HEK293 (cell line): ENCODE measurements at regions not wholly inside any gene's neighbourhood (a gene's known extent, or its start where the extent isn't known, plus 50 kb on each side); places are given as distances from the start of the nearest gene placed in this dataset.

Experiments
- BCL11B ChIP-seq: fragments of 450-650 bp; formaldehyde crosslinking; IDR thresholded peaks from 2 replicates; pipeline ENCODE4 v1.5.1; 2016; ENCODE audit warnings: low read depth, missing biosample characterization, missing genetic modification characterization
- GFI1B ChIP-seq: fragments of 450-650 bp; formaldehyde crosslinking; IDR thresholded peaks from 2 replicates; pipeline ENCODE4 v1.5.1; 2016; ENCODE audit warnings: missing biosample characterization, missing genetic modification characterization
- GLI2 ChIP-seq: fragments of 450-650 bp; formaldehyde crosslinking; IDR thresholded peaks from 2 replicates; pipeline ENCODE4; 2017; ENCODE audit warnings: missing biosample characterization, missing genetic modification characterization, low read depth, borderline replicate concordance
- INSM2 ChIP-seq: fragments of 450-650 bp; formaldehyde crosslinking; IDR thresholded peaks from 2 replicates; pipeline ENCODE4 v1.5.1; 2016; ENCODE audit warnings: missing biosample characterization, missing genetic modification characterization
- KLF1 ChIP-seq: fragments of 450-650 bp; formaldehyde crosslinking; IDR thresholded peaks from 2 replicates; pipeline ENCODE4 v1.5.1; 2016; ENCODE audit warnings: missing biosample characterization, missing genetic modification characterization
- KLF10 ChIP-seq: fragments of 450-650 bp; IDR thresholded peaks from 2 replicates; pipeline ENCODE4 v1.5.1; 2018; ENCODE audit warnings: missing biosample characterization, mild to moderate bottlenecking, missing genetic modification characterization
- OSR2 ChIP-seq: fragments of 450-650 bp; formaldehyde crosslinking; IDR thresholded peaks from 2 replicates; pipeline ENCODE4 v1.5.1; 2016; ENCODE audit warnings: missing biosample characterization, missing genetic modification characterization
- PRDM10 ChIP-seq: fragments of 450-650 bp; formaldehyde crosslinking; IDR thresholded peaks from 2 replicates; pipeline ENCODE4 v1.5.1; 2016; ENCODE audit warnings: missing biosample characterization, missing genetic modification characterization
- ZBTB11 ChIP-seq: fragments of 450-650 bp; formaldehyde crosslinking; conservative IDR thresholded peaks from 2 replicates; pipeline ENCODE4 v1.5.1; 2016; ENCODE audit warnings: low read depth, missing biosample characterization, missing genetic modification characterization
- ZBTB20 ChIP-seq: fragments of 450-650 bp; formaldehyde crosslinking; IDR thresholded peaks from 2 replicates; pipeline ENCODE4 v1.5.1; 2016; ENCODE audit warnings: missing biosample characterization, missing genetic modification characterization
- ZBTB48 ChIP-seq: fragments of 450-650 bp; formaldehyde crosslinking; IDR thresholded peaks from 2 replicates; pipeline ENCODE4 v1.5.1; 2016; ENCODE audit warnings: missing biosample characterization, missing genetic modification characterization
- ZBTB49 ChIP-seq: fragments of 450-650 bp; formaldehyde crosslinking; IDR thresholded peaks from 2 replicates; pipeline ENCODE4 v1.5.1; 2016; ENCODE audit warnings: missing biosample characterization, missing genetic modification characterization, low read depth
- ZFHX2 ChIP-seq: fragments of 450-650 bp; formaldehyde crosslinking; conservative IDR thresholded peaks from 2 replicates; pipeline ENCODE4 v1.5.1; 2016; ENCODE audit warnings: missing biosample characterization, missing genetic modification characterization
- ZFP37 ChIP-seq: fragments of 450-650 bp; formaldehyde crosslinking; IDR thresholded peaks from 2 replicates; pipeline ENCODE4 v1.5.1; 2016; ENCODE audit warnings: missing biosample characterization, missing genetic modification characterization
- ZFP41 ChIP-seq: fragments of 450-650 bp; formaldehyde crosslinking; IDR thresholded peaks from 2 replicates; pipeline ENCODE4 v1.5.1; 2016; ENCODE audit warnings: missing biosample characterization, missing genetic modification characterization, borderline replicate concordance
- ZNF112 ChIP-seq: fragments of 450-650 bp; formaldehyde crosslinking; IDR thresholded peaks from 2 replicates; pipeline ENCODE4 v1.5.0; 2017; ENCODE audit warnings: missing biosample characterization, missing genetic modification characterization
- ZNF132 ChIP-seq: fragments of 450-650 bp; formaldehyde crosslinking; IDR thresholded peaks from 2 replicates; pipeline ENCODE4 v1.5.1; 2017; ENCODE audit warnings: missing biosample characterization, missing genetic modification characterization, borderline replicate concordance
- ZNF416 ChIP-seq: fragments of 450-650 bp; formaldehyde crosslinking; IDR thresholded peaks from 2 replicates; pipeline ENCODE4 v1.5.1; 2016; ENCODE audit warnings: missing biosample characterization, missing genetic modification characterization
- ZNF48 ChIP-seq: fragments of 450-650 bp; formaldehyde crosslinking; IDR thresholded peaks from 2 replicates; pipeline ENCODE4 v1.5.1; 2016; ENCODE audit warnings: missing biosample characterization, missing genetic modification characterization
- ZNF514 ChIP-seq: fragments of 450-650 bp; formaldehyde crosslinking; IDR thresholded peaks from 2 replicates; pipeline ENCODE4 v1.5.1; 2016; ENCODE audit warnings: missing biosample characterization, missing genetic modification characterization
- ZNF548 ChIP-seq: fragments of 450-650 bp; formaldehyde crosslinking; IDR thresholded peaks from 2 replicates; pipeline ENCODE4 v1.5.1; 2016; ENCODE audit warnings: missing biosample characterization, missing genetic modification characterization
- ZNF561 ChIP-seq: fragments of 450-650 bp; IDR thresholded peaks from 2 replicates; pipeline ENCODE4 v1.5.1; 2018; ENCODE audit warnings: missing biosample characterization, missing genetic modification characterization, borderline replicate concordance
- ZNF610 ChIP-seq: fragments of 450-650 bp; formaldehyde crosslinking; IDR thresholded peaks from 2 replicates; pipeline ENCODE4 v1.5.1; 2016; ENCODE audit warnings: missing biosample characterization, missing genetic modification characterization, borderline replicate concordance
- ZNF623 ChIP-seq: fragments of 450-650 bp; formaldehyde crosslinking; IDR thresholded peaks from 2 replicates; pipeline ENCODE4 v1.5.1; 2016; ENCODE audit warnings: missing biosample characterization, missing genetic modification characterization
- ZNF707 ChIP-seq: fragments of 450-650 bp; formaldehyde crosslinking; IDR thresholded peaks from 2 replicates; pipeline ENCODE4 v1.5.1; 2016; ENCODE audit warnings: missing biosample characterization, missing genetic modification characterization
- ZNF747 ChIP-seq: fragments of 450-650 bp; formaldehyde crosslinking; IDR thresholded peaks from 2 replicates; pipeline ENCODE4 v1.5.1; 2016; ENCODE audit warnings: missing biosample characterization, missing genetic modification characterization
- ZXDB ChIP-seq: fragments of 450-650 bp; formaldehyde crosslinking; IDR thresholded peaks from 2 replicates; pipeline ENCODE4 v1.5.1; 2016; ENCODE audit warnings: missing biosample characterization, missing genetic modification characterization

- no peak for TF ChIP-seq ZNF514 (tag by site-specific recombination)
- no peak for TF ChIP-seq ZNF747 (tag by site-specific recombination)
- TF ChIP-seq GLI2: peak; percentile 88
- TF ChIP-seq INSM2: peak; percentile 90
- TF ChIP-seq ZBTB49 (tag by site-specific recombination): no peak
- no peak for TF ChIP-seq ZNF112 (tag by site-specific recombination)
- no peak for TF ChIP-seq ZNF707 (tag by site-specific recombination)
- 0 out of 2 replicates have a peak, but pooled peaks have one; percentile 44 for TF ChIP-seq BCL11B (tag by site-specific recombination)
- TF ChIP-seq ZFP37: no peak
- TF ChIP-seq ZNF48 (tag by site-specific recombination): no peak
- no peak for TF ChIP-seq ZBTB48 (tag by site-specific recombination)
- TF ChIP-seq ZNF610 (tag by site-specific recombination): peak; percentile 68; the same call in 1 of the 2 replicates
- peak; percentile 15; the same call in 1 of the 2 replicates for TF ChIP-seq ZNF623 (tag by site-specific recombination)
- peak; percentile 86 for TF ChIP-seq GFI1B (tag by site-specific recombination)
- TF ChIP-seq ZNF416 (tag by site-specific recombination): no peak
- TF ChIP-seq ZXDB (tag by site-specific recombination): peak; percentile 98
- TF ChIP-seq KLF1 (tag by site-specific recombination): peak; percentile 56; the same call in 1 of the 2 replicates
- TF ChIP-seq ZBTB11 (tag by site-specific recombination): 0 out of 2 replicates have a peak, but pooled peaks have one; percentile 7
- peak; percentile 81; the same call in 1 of the 2 replicates for TF ChIP-seq ZNF561 (tag by site-specific recombination)
- peak; percentile 28; the same call in 1 of the 2 replicates for TF ChIP-seq ZBTB20 (tag by site-specific recombination)
- TF ChIP-seq ZNF548: no peak
- peak; percentile 88 for TF ChIP-seq PRDM10
- TF ChIP-seq ZFHX2 (tag by site-specific recombination): no peak
- no peak for TF ChIP-seq ZNF132 (tag by site-specific recombination)
- TF ChIP-seq ZFP41 (tag by site-specific recombination): no peak
- peak; percentile 96 for TF ChIP-seq OSR2 (tag by site-specific recombination)
- TF ChIP-seq KLF10: peak; percentile 37; the same call in 1 of the 2 replicates
Observed at GRCh38 chr16:80265624-80266306, 275.0 kb upstream of the DYNLRB2 start (continued).
